ENCODE measurements at regions not wholly inside any gene's neighbourhood (a gene's known extent, or its start where the extent isn't known, plus 50 kb on each side); places are given as distances from the start of the nearest gene placed in this dataset.
A peak's percentile ranks its signal among the peaks of the same experiment; 100 is the strongest.
"Not testable (repeated sequence)": the region's sequence is repeated elsewhere in the genome, so short reads cannot be mapped to it uniquely, and the experiment has no call there.

- DNase-seq (ENCODE audit: low spot score), result no peak
Measured at GRCh38 chr1:25131794-25132193, 100.5 kb downstream of the SYF2 start.

DNA sequence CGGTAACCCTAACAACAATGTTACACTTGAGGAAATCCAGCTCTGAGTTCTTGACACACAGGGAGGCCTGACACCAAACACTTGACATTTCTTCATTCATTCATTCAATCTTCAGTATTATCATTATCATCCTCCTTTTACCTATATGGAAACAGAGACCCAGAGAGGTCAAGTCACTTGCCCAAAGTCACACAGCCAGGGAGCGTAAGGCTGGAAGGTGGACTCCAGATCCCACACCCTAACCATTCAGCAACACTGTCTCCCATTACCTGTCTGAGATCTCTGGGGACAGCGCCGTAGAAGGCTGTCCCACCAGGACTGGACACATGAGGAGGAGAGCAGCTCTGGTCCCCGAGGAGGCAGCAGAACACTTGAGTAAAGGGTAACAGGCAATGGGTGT, 101.4 kb downstream of the SYF2 start:
- DNase-seq (ENCODE audit: low spot score), result no peak

DNA sequence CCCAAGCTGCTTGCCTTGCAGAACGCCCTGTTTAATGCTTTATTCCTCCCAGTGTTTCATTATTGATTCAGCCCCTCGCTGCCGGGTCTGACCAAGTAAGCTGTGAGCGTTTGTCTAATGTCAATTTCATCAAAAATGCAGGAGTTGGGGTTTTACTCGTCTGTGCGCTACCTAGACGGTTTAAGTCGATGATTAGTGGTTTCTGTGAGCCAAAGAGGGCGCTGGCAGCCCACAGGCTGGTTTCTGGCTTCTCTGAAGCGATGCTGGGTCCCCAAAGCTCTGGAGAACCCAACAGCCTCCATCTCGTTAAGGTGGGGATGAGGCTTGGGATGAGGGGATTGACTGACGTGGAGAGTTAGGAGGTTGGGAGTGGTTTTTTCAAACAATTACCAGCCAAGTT, 102.9 kb downstream of the SYF2 start:
- no peak for DNase-seq (ENCODE audit: low spot score)

- DNase-seq (ENCODE audit: low spot score), result no peak
Measured at GRCh38 chr1:25128121-25128621, 104.1 kb downstream of the SYF2 start.

DNA sequence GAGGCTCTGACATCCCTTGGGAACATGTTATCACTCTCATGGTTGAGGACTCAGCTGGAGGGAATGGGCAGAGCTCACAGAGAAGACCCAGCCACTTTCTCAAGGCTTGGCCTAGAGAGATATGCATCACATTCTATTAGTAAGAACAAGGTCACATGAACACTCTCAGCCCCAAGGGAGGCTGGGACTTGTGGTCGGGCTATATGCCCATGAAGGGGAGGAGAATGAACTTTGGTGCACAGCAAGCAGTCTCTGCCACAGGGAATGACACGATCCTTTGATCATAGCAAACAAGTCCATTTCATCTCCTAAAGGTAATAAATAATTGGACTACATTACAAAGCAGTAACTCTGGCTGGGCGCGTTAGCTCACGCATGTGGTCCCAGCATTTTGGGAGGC, 105.7 kb downstream of the SYF2 start:
- no peak for DNase-seq (ENCODE audit: low spot score)

DNA sequence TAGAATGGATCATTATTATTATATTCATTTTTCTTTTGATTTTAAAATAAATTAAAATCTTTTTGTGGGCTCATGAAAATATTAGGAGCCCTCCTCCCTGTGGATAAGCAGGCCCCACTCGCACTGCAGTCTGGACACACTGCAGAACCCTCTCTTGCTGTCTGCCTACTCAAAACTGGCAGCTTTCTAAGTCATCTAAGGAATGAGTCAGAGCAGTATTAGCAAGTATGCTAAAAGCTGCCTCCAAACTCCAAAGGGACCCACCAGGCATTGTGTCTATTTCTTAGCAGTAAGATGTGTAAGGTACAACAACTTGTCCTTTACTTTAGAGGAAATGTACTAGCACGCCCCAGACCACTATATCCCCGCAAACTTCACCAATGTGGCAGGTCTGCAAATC, 108.8 kb downstream of the SYF2 start:
- DNase-seq (ENCODE audit: low spot score), result no peak

DNA sequence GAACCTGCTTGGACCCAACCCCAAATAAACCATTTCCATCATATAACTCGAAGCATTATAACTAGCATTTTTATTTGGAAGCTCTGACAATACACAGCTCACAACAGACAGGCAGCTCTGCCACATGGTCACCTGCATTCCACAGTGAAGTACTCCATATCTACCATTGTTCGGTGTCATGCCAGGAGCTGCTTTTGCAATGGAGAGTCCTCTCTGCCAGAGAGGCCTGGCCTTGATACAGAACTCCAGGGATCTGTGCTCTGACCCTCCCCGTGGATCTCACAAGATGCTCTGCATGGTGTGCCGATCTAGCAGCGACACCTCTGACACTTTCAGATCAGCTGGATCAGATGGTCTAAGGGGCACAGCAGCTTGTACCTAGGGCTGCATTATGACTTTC, 109.6 kb downstream of the SYF2 start:
- DNase-seq (ENCODE audit: low spot score), result no peak

GRCh38 chr1:25120281-25120680, 112.0 kb downstream of the SYF2 start:
- DNase-seq (ENCODE audit: low spot score), result no peak

DNA sequence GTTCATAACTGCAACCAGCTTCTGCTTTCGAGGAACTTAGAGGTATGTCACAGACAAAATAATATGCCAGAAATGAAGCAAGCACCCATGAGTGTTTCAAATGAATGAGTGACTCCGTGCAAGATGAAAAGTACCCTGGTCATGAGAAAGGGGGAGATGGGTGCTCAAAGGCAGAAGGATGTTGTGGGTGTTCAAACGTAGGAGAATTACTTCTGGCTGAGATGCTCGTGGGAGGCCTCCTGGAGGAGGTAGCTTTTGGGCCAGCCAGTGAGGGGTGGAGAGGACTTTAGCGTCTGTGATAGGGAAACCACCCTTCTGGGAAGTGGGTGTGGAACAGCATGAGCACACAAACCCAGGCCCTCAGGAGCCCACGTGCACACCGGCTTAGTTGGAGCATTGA, 113.8 kb downstream of the SYF2 start:
- DNase-seq (ENCODE audit: low spot score), result no peak

DNA sequence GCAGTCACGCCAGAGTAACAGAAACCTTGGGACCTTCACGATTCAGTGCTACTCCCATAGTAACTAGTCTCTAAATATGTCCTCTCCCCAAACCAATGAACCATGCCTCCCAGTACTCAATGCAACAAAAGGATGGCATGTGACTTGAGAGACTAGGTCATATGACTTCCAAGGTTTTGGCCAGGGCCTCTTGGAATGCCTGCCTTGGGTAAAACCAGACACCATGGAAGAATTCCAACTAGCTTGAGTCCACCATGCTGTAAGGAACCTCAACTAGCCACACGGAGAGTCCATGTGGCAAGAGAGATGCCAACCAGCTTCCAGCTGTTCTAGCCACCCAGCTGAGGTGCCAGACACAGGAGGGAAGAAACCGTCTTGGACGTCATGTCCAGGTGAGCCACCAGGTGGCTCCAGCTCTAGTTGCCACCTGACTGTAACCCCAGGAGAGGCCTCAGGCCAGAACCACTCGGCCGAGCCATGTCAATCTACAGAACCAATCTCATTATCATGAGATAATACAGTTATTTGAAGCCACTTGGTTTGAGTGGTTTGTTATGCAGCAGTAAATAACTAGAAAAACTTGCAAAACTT, 115.0 kb downstream of the SYF2 start:
- peak; percentile 55 for DNase-seq (ENCODE audit: low spot score)

DNA sequence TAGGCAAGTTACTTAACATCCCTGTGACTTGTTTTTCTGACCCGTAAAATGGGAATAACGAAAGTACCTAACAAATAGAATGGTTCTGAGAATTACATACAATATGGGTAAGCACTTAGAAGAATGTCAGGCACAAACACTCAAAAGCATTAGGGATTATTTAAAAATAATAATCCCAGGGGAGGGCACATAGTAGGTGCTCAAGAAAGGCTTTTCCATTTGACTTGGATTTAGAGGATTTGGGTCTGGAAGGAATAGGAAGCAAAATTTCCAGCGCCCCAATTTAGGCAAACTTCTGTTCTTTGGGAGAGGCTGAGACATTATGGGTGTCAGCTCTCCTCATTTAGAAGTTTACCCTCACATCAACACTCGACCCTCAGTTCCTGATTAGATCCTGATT, 115.5 kb downstream of the SYF2 start:
- DNase-seq (ENCODE audit: low spot score), result no peak

DNA sequence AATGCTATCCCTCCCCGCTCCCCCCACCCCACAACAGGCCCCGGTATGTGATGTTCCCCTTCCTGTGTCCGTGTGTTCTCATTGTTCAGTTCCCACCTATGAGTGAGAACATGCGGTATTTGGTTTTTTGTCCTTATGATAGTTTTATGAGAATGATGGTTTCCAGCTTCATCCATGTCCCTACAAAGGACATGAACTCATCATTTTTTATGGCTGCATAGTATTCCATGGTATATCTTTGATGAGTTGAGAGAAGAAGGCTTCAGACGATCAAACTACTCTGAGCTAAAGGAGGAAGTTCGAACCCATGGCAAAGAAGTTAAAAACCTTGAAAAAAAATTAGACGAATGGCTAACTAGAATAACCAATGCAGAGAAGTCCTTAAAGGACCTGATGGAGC, 116.2 kb downstream of the SYF2 start:
- not testable (repeated sequence) for DNase-seq (ENCODE audit: low spot score)

DNA sequence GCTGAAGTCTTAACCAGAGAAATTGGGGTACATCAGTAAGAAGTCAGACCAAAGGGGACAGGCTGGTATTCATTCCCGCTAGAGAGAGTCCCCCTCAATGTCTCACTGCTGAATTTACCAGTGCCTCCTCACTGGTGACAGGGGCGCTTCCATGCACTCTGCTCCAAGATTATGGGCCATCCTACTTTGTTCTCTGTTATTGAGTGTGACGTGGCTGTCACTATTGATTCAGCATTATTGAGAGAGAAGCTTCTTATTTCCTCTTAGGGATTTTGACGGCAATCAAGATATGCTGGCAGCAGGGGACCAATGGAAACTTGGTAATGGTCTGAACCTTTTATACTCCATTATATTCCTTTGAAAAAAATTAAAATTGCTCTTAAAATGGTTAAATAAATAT, 118.6 kb downstream of the SYF2 start:
- DNase-seq (ENCODE audit: low spot score), result no peak

GRCh38 chr1:25113086-25113485, 119.2 kb downstream of the SYF2 start:
- DNase-seq (ENCODE audit: low spot score), result no peak

DNA sequence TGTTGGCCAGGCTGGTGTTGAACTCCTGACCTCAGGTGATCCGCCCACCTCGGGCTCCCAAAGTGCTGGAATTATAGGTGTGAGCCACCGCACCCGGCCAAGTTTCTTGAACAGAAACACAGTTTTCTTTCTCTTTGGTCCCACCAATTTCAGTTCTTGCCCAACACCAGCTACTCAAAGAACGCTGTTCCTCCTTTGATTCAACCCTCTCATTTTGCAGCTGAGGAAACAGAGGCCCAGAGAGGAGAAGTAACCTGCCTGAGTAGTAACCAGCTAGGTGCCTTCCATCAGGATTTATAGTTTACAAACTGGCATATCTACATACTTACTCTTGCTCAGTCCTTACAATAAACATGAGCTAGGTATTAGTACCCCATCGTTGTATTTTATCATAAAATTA, 119.9 kb downstream of the SYF2 start:
- no peak for DNase-seq (ENCODE audit: low spot score)

DNA sequence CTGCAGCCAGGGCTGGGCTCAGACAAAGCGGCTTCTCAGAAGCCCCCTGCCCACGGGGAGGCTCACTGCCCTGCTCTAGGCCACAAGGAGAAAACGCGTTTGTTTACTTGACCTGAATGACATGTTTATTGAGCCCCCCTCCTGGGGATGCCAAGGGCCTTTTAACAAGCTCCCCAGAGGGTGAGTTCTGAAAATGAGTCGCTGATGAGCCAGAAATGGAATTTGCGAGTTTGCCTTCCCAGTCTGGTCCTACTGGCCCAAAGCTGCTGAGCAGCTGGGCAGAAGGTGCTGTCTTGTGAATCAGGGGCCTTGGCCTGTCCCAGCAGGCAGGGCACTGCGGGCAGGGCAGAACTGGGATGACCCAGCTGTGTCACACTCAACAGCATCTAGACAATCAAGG, 120.6 kb downstream of the SYF2 start:
- no peak for DNase-seq (ENCODE audit: low spot score)

GRCh38 chr1:25110485-25110884, 121.8 kb downstream of the SYF2 start:
- no peak for DNase-seq (ENCODE audit: low spot score)

DNA sequence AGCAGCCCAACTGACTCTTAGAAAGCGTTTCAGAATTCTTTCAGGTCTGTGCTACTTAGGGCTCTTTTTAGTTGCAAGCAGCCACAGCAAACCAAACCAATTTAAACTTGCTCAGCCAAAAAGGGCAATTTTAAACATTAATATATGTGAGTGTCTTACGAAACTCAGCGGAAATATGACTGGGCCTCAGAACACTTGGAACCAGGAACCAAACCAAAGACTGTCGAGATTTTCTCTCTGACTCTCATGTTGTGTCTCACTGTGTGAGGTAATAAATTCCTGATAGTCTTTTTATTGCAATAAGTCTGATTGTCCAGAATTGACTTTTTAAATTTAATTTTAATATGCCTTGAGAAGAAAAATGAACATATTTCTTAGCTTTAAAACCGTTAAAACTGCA, 122.3 kb downstream of the SYF2 start:
- no peak for DNase-seq (ENCODE audit: low spot score)

DNA sequence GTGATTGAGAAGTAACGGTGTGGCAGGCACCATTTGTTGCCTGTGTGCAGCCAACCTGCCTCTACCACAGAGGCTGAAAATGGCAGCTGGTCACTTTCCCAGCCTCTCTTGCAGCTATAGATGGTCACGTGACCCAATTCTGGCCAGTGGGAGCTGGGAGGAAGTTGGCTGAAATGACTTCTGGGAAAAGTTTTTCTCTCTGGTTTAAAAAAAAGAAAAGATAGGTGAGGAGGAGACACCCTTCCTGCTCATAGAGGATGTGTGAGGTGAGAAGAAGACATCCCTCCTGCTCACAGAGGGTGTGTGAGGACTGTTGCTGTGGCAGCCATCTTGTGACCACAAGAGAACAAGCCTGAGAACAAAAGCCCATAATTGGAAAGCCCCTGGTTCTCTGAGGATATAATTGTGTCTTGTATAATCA, 122.8 kb downstream of the SYF2 start:
- DNase-seq (ENCODE audit: low spot score), result no peak

DNA sequence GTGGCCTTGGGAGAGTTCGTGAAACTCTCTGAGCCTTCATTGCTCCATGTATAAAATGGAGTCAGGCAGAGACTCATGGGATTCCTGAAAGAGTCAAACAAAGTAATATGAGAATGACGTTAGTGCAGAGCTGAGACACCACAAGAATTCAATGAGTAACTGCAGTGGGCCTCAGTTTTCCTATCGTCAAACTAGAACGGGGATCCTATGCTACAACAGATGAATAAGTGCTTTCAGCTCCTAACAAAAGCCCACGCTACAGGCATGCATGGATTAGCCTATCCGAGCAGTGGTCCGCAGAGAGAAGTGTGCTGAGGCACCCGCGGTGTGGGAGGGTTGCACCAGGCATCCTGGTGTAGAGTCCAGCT, 124.7 kb downstream of the SYF2 start:
- DNase-seq (ENCODE audit: low spot score), result no peak

GRCh38 chr1:25106976-25107642, 125.2 kb downstream of the SYF2 start:
- no peak for DNase-seq (ENCODE audit: low spot score)

- no peak for DNase-seq (ENCODE audit: low spot score)
Measured at GRCh38 chr1:25106352-25106751, 126.0 kb downstream of the SYF2 start.

- no peak for DNase-seq (ENCODE audit: low spot score)
Measured at GRCh38 chr1:25105836-25106235, 126.5 kb downstream of the SYF2 start.

DNA sequence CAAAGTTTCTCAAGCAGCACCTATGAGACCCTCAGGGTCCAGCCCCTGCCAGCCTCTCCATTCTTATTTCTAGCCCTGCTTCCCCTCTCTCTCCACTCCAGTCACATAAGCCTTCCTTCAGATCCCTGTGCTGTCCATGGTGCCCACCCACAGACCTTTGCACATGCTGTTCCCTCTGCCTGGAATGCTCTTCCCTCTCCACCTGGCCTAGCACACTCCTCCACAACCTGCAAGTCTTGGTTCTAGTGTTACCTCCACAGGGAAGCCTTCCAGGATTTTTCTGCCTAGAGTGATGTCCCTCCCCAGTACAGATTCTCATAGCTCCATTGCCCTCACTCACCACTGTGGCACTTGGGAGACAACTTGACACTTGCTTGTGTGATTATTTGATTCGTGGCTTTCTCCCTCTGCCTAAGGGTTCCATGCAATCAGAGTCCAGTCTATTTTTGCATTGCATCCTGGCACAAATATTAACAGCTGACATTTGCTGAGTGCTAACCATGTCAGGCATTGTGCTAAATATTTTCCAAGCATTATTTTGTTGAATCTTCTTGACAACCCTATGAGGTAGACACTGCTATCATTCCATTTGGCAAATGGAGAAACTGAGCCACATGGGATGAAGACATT, 127.3 kb downstream of the SYF2 start:
- no peak for DNase-seq (ENCODE audit: low spot score)
